Gastrocnemius medialis (tissue), 4 donors: ENCODE measurements at regions not wholly inside any gene's neighbourhood (a gene's known extent, or its start where the extent isn't known, plus 50 kb on each side); places are given as distances from the start of the nearest gene placed in this dataset.

Experiments used
- ATAC-seq, 2 donors: fragments of 150-250 bp; one replicate each; pipeline ENCODE4 v1.9.1; 2016
- DNase-seq, 2 donors: peaks; one replicate each; pipeline ENCODE4 v3.0.0-alpha.2; 2019
- H3K27ac ChIP-seq, 4 donors: fragments of 200-600 bp; sonication (generic); 1 replicate in 1 of 4; 2 replicates in 3 of 4; pipeline ENCODE4 v1.5.1; 2016 to 2018; ENCODE audit warnings: mild to moderate bottlenecking in 2 of 4, moderate library complexity in 1 of 4
- H3K27me3 ChIP-seq, 3 donors: fragments of 200-600 bp; sonication (generic) in 2 of 3; 1 replicate in 1 of 3; 2 replicates in 2 of 3; pipeline versions ENCODE4 v1.5.1 to v1.6.0; 2016 to 2019; ENCODE audit warnings: mild to moderate bottlenecking in 1 of 3, moderate library complexity in 1 of 3
- H3K36me3 ChIP-seq, 2 donors: fragments of 200-600 bp; sonication (generic) in 1 of 2; one replicate each; pipeline ENCODE4 v1.5.1; 2017 to 2018
- H3K4me1 ChIP-seq, 2 donors: fragments of 200-600 bp; sonication (generic) in 1 of 2; one replicate each; pipeline ENCODE4 v1.5.1; 2016 to 2017; ENCODE audit warnings: mild to moderate bottlenecking in 2 of 2
- H3K4me3 ChIP-seq, 4 donors: fragments of 200-600 bp; sonication (generic) in 3 of 4; 1 replicate in 1 of 4; 2 replicates in 3 of 4; pipeline ENCODE4 v1.5.1; 2016 to 2019; ENCODE audit warnings: mild to moderate bottlenecking in 2 of 4
- H3K9me3 ChIP-seq, 3 donors: fragments of 200-600 bp; sonication (generic) in 2 of 3; 1 replicate in 1 of 3; 2 replicates in 2 of 3; pipeline ENCODE4 v1.5.1; 2016 to 2019
- CTCF ChIP-seq, 5 experiments: fragments of 450-650 bp in 3 of 5; fragments of 200-600 bp in 2 of 5; sonication (generic) in 2 of 5; IDR thresholded peaks in 4 of 5; conservative IDR thresholded peaks in 1 of 5; 1 replicate in 4 of 5; 2 replicates in 1 of 5; pipeline ENCODE4 v1.5.1; 2016 to 2019; ENCODE audit warnings: antibody characterized with exemption in 5 of 5, mild to moderate bottlenecking in 3 of 5, moderate library complexity in 3 of 5
- POLR2A ChIP-seq, 2 donors: fragments of 450-650 bp; IDR thresholded peaks; one replicate each; pipeline ENCODE4 v1.6.1; 2017; ENCODE audit warnings: antibody characterized with exemption in 2 of 2, mild to moderate bottlenecking in 2 of 2, moderate library complexity in 2 of 2
- in situ Hi-C, 4 donors: fragments of 200-750 bp; cut with MboI; loops; one replicate each; pipeline versions ENCODE4 v1.15.0 to v1.8.0; 2017; ENCODE audit warnings: low sequenced_read_pairs in 4 of 4
- intact Hi-C: fragments of 100-400 bp; cut with DNase I; formaldehyde crosslinking; loops from one replicate; pipeline ENCODE4 v1.15.1; 2023; ENCODE audit warnings: low total_unique reads

GRCh38 chr3:154022606-154023005 is 98.6 kb upstream of the ARHGEF26 start:
- DNase-seq (no peak), ATAC-seq (no peak)
- in situ Hi-C loops: no loop called here
- Histone ChIP-seq H3K9me3 (no peaks in the 10 kb centered on the region), H3K27ac (no peak overlapping the region), H3K4me3 (no peak overlapping the region), H3K36me3 (no peaks in the 10 kb centered on the region), H3K4me1 (no peaks in the 10 kb centered on the region), H3K27me3 (no peaks in the 10 kb centered on the region)
- TF ChIP-seq CTCF (IDR thresholded peaks at IDR 0.05 in 4 of 5, conservative IDR thresholded peaks at IDR 0.05 in 1 of 5) (no peak), POLR2A (IDR thresholded peaks at IDR 0.05) (no peak)
- intact Hi-C loops: no loop called here

- in situ Hi-C loops (no loop called here), intact Hi-C loops (no loop called here)
- no peaks in the 10 kb centered on the region for H3K27me3 ChIP-seq
- H3K4me3 ChIP-seq: no peak overlapping the region
- H3K4me1 ChIP-seq: no peaks in the 10 kb centered on the region
- no peak for DNase-seq
- TF ChIP-seq POLR2A (IDR thresholded peaks at IDR 0.05) (no peak), CTCF (IDR thresholded peaks at IDR 0.05 in 4 of 5, conservative IDR thresholded peaks at IDR 0.05 in 1 of 5) (no peak)
- no peak for ATAC-seq
- no peaks in the 10 kb centered on the region for H3K9me3 ChIP-seq
- H3K27ac ChIP-seq: no peak overlapping the region
- no peaks in the 10 kb centered on the region for H3K36me3 ChIP-seq
Measured at GRCh38 chr3:154023148-154023547, 98.0 kb upstream of the ARHGEF26 start.

GRCh38 chr3:154025007-154025406 is 96.2 kb upstream of the ARHGEF26 start:
- in situ Hi-C loops (no loop called here), intact Hi-C loops (no loop called here)
- TF ChIP-seq CTCF (IDR thresholded peaks at IDR 0.05 in 4 of 5, conservative IDR thresholded peaks at IDR 0.05 in 1 of 5) (no peak), POLR2A (IDR thresholded peaks at IDR 0.05) (no peak)
- Histone ChIP-seq H3K36me3 (no peaks in the 10 kb centered on the region), H3K4me3 (no peak overlapping the region), H3K27ac (no peak overlapping the region), H3K27me3 (no peaks in the 10 kb centered on the region), H3K4me1 (no peaks in the 10 kb centered on the region), H3K9me3 (no peaks in the 10 kb centered on the region)
- ATAC-seq: no peak
- DNase-seq: no peak

GRCh38 chr3:154029926-154030325 is 91.3 kb upstream of the ARHGEF26 start:
- Histone ChIP-seq H3K36me3 (no peaks in the 10 kb centered on the region), H3K27ac (no peak overlapping the region), H3K4me3 (no peak overlapping the region), H3K9me3 (no peaks in the 10 kb centered on the region), H3K4me1 (no peaks in the 10 kb centered on the region), H3K27me3 (no peaks in the 10 kb centered on the region)
- DNase-seq: no peak
- intact Hi-C loops (no loop called here), in situ Hi-C loops (no loop called here)
- TF ChIP-seq POLR2A (IDR thresholded peaks at IDR 0.05) (no peak), CTCF (IDR thresholded peaks at IDR 0.05 in 4 of 5, conservative IDR thresholded peaks at IDR 0.05 in 1 of 5) (no peak)
- no peak for ATAC-seq

GRCh38 chr3:154034797-154035330 is 86.3 kb upstream of the ARHGEF26 start:
- Histone ChIP-seq H3K9me3 (no peaks in the 10 kb centered on the region), H3K27me3 (no peaks in the 10 kb centered on the region), H3K36me3 (no peaks in the 10 kb centered on the region), H3K4me1 (no peaks in the 10 kb centered on the region), H3K4me3 (no peak overlapping the region), H3K27ac (no peak overlapping the region)
- no peak for DNase-seq
- intact Hi-C loops: no loop called here
- in situ Hi-C loops: no loop called here
- TF ChIP-seq CTCF (IDR thresholded peaks at IDR 0.05 in 4 of 5, conservative IDR thresholded peaks at IDR 0.05 in 1 of 5): no peak
- TF ChIP-seq POLR2A (IDR thresholded peaks at IDR 0.05): no peak
- no peak for ATAC-seq
